ENCODE measurements at regions not wholly inside any gene's neighbourhood (a gene's known extent, or its start where the extent isn't known, plus 50 kb on each side); places are given as distances from the start of the nearest gene placed in this dataset.

- Histone ChIP-seq H4K5ac (ENCODE audit: insufficient read length, low read depth, low read length) (no peak overlapping the region), H2AK5ac (ENCODE audit: low read depth, low read length) (no peak overlapping the region), H3K27me3 (replicated peaks in 1 of 4; ENCODE audit: control insufficient read depth in 3 of 4, extremely low read depth in 1 of 4, insufficient read depth in 3 of 4, low read length in 3 of 4) (no peaks in the 10 kb centered on the region), H3K79me2 (ENCODE audit: control insufficient read depth in 1 of 2, insufficient read depth in 2 of 2, low read length in 2 of 2) (no peaks in the 10 kb centered on the region), H4K91ac (replicated peaks; ENCODE audit: insufficient read length, low read length) (no peak overlapping the region), H3K56ac (replicated peaks; ENCODE audit: insufficient read length, low read depth, low read length) (no peak overlapping the region), H2BK12ac (ENCODE audit: low read depth, low read length) (no peak overlapping the region), H3K9me3 (ENCODE audit: insufficient read depth in 2 of 2, low read depth in 1 of 2, low read length in 1 of 2) (no peaks in the 10 kb centered on the region), H3K18ac (ENCODE audit: extremely low read depth, low read length) (no peak overlapping the region), H3K4me1 (replicated peaks in 1 of 4; ENCODE audit: control insufficient read depth in 3 of 4, insufficient read depth in 4 of 4, low read length in 3 of 4) (peaks cover 0 to 5% (median 0%) of the 10 kb centered on the region in 4 experiments; a peak in 1 of 7 replicates), H2BK5ac (ENCODE audit: low read depth, low read length) (no peak overlapping the region), H3K4me2 (ENCODE audit: insufficient read depth in 1 of 2, low read depth in 2 of 2, low read length in 2 of 2) (no peak overlapping the region), H2BK15ac (ENCODE audit: low read length) (peak overlapping the region; percentile 62; the same call in 1 of the 2 replicates), H3K79me1 (ENCODE audit: low read depth, low read length) (no peaks in the 10 kb centered on the region; the same call in 1 of the 2 replicates), H3K23ac (ENCODE audit: insufficient read length) (no peak overlapping the region), H3K27ac (ENCODE audit: low read depth, low read length) (no peak overlapping the region), H3K14ac (ENCODE audit: insufficient read length) (no peak overlapping the region), H2BK20ac (ENCODE audit: low read length) (no peak overlapping the region), H3K36me3 (ENCODE audit: control insufficient read depth in 2 of 4, insufficient read depth in 4 of 4, low read length in 3 of 4) (no peaks in the 10 kb centered on the region), H3K4me3 (ENCODE audit: extremely low read depth in 1 of 4, insufficient read depth in 2 of 4, low read depth in 3 of 4, low read length in 4 of 4) (no peak overlapping the region), H2AFZ (ENCODE audit: low read length) (no peak overlapping the region), H4K20me1 (replicated peaks in 1 of 2; ENCODE audit: control insufficient read depth in 1 of 2, insufficient read depth in 2 of 2, low read length in 2 of 2) (no peaks in the 10 kb centered on the region), H3K9ac (replicated peaks in 1 of 4; ENCODE audit: extremely low read depth in 1 of 4, low read depth in 3 of 4, low read length in 3 of 4) (no peak overlapping the region), H4K8ac (ENCODE audit: extremely low read depth, insufficient read depth, low read length) (no peak overlapping the region), H3K4ac (replicated peaks; ENCODE audit: insufficient read length, low read depth, low read length) (no peak overlapping the region), H2BK120ac (replicated peaks; ENCODE audit: low read depth, low read length) (no peak overlapping the region), H3K23me2 (ENCODE audit: low read depth, low read length) (no peaks in the 10 kb centered on the region)
- ChIA-PET CTCF (ENCODE audit: partially characterized antibody) (interaction anchor here (1.1 to 3.9 kb wide), 4 partner anchors 10 to 293 kb away, joined by 3 to 23 read pairs (median 6); no protein-coding TSS in a partner anchor), POLR2A (ENCODE audit: partially characterized antibody) (no interaction called here)
- no peak for DNase-seq (ENCODE audit: low read depth in 1 of 2, low spot score in 2 of 2)
- WGBS, 2 experiments (ENCODE audit: extremely low coverage in 1 of 2, insufficient coverage in 1 of 2, insufficient read length in 1 of 2, insufficient replicate concordance in 2 of 2, low coverage in 1 of 2, low lambda C conversion rate in 2 of 2, missing lambda C conversion rate in 1 of 2), result 76% methylated on average over 6 of the region's 6 CpGs; no CpG with 5 or more reads in 1 of the 2 experiments
- no peak for FAIRE-seq
- TF ChIP-seq TCF12 (IDR thresholded peaks at IDR 0.05; ENCODE audit: low read depth, low read length) (no peak), EP300 (IDR thresholded peaks at IDR 0.05; ENCODE audit: borderline replicate concordance in 1 of 2, low read depth in 2 of 2, low read length in 2 of 2) (no peak), MAX (IDR thresholded peaks at IDR 0.05) (no peak), ATF3 (IDR thresholded peaks at IDR 0.05; ENCODE audit: insufficient read depth, low read depth, low read length) (no peak), SRF (IDR thresholded peaks at IDR 0.05; ENCODE audit: low read depth, low read length) (no peak), KDM5A (IDR thresholded peaks at IDR 0.05; ENCODE audit: low read length) (no peak), CTBP2 (IDR thresholded peaks at IDR 0.05; ENCODE audit: borderline replicate concordance, insufficient read depth, insufficient read length, low read length) (no peak), CREB1 (IDR thresholded peaks at IDR 0.05) (no peak), SIN3A (conservative IDR thresholded peaks at IDR 0.05 in 1 of 2, IDR thresholded peaks at IDR 0.05 in 1 of 2; ENCODE audit: low read depth in 1 of 2, low read length in 2 of 2) (no peak), PHF8 (conservative IDR thresholded peaks at IDR 0.05; ENCODE audit: low read depth, low read length) (no peak), JUN (IDR thresholded peaks at IDR 0.05; ENCODE audit: low read depth, low read length) (no peak), TBP (IDR thresholded peaks at IDR 0.05; ENCODE audit: low read depth, low read length) (no peak), FOSL1 (IDR thresholded peaks at IDR 0.05; ENCODE audit: insufficient read depth, low read depth, low read length) (no peak), CBX8 (IDR thresholded peaks at IDR 0.05; ENCODE audit: borderline replicate concordance, low read depth, low read length) (no peak)
These were observed 77.8 kb upstream of the SLC4A4 start for GRCh38 chr4:71261001-71261400.
